HG02610 (cell line): ENCODE measurements at regions not wholly inside any gene's neighbourhood (a gene's known extent, or its start where the extent isn't known, plus 50 kb on each side); places are given as distances from the start of the nearest gene placed in this dataset.
"Not testable (repeated sequence)": the region's sequence is repeated elsewhere in the genome, so short reads cannot be mapped to it uniquely, and the experiment has no call there.

Source experiments
- ATAC-seq: cut with Tn5 transposase; IDR thresholded peaks from one replicate; pipeline ENCODE4 v1.9.1; 2021; ENCODE audit warnings: mild to moderate bottlenecking, moderate library complexity; ENCODE audit not compliant: unreplicated experiment

- ATAC-seq, result no peak
These were observed 461.7 kb downstream of the CHSY3 start for GRCh38 chr5:130365956-130366355.

GRCh38 chr5:130350131-130350530, 445.9 kb downstream of the CHSY3 start:
- ATAC-seq, result no peak

GRCh38 chr5:130337179-130337888, 433.1 kb downstream of the CHSY3 start:
- no peak for ATAC-seq

- no peak for ATAC-seq
These were observed 430.9 kb downstream of the CHSY3 start for GRCh38 chr5:130335117-130335516.

GRCh38 chr5:130333089-130333488, 428.8 kb downstream of the CHSY3 start:
- ATAC-seq, result no peak

- ATAC-seq, result no peak
These were observed 427.1 kb downstream of the CHSY3 start for GRCh38 chr5:130331332-130331731.

GRCh38 chr5:130324953-130325671, 420.8 kb downstream of the CHSY3 start:
- ATAC-seq, result no peak

- ATAC-seq, result peak; percentile 100
These were observed 419.7 kb downstream of the CHSY3 start for GRCh38 chr5:130323804-130324454.

GRCh38 chr5:130321931-130322330, 417.7 kb downstream of the CHSY3 start:
- ATAC-seq, result no peak

GRCh38 chr5:130316971-130317680, 412.9 kb downstream of the CHSY3 start:
- peak; percentile 50 for ATAC-seq

- no peak for ATAC-seq
These were observed 391.0 kb downstream of the CHSY3 start for GRCh38 chr5:130295235-130295634.

- not testable (repeated sequence) for ATAC-seq
These were observed 390.5 kb downstream of the CHSY3 start for GRCh38 chr5:130294798-130295197.

- no peak for ATAC-seq
These were observed 386.0 kb downstream of the CHSY3 start for GRCh38 chr5:130290219-130290618.

GRCh38 chr5:130289132-130290088, 385.1 kb downstream of the CHSY3 start:
- ATAC-seq, result no peak

- ATAC-seq, result no peak
These were observed 383.2 kb downstream of the CHSY3 start for GRCh38 chr5:130287438-130287837.

- ATAC-seq, result no peak
These were observed 382.7 kb downstream of the CHSY3 start for GRCh38 chr5:130286971-130287370.

- no peak for ATAC-seq
These were observed 377.8 kb downstream of the CHSY3 start for GRCh38 chr5:130282049-130282448.

GRCh38 chr5:130280528-130281217, 376.4 kb downstream of the CHSY3 start:
- ATAC-seq, result no peak

GRCh38 chr5:130279386-130279785, 375.1 kb downstream of the CHSY3 start:
- ATAC-seq, result no peak

- no peak for ATAC-seq
These were observed 373.9 kb downstream of the CHSY3 start for GRCh38 chr5:130278136-130278535.
